GM12865 (cell line): ENCODE measurements at regions not wholly inside any gene's neighbourhood (a gene's known extent, or its start where the extent isn't known, plus 50 kb on each side); places are given as distances from the start of the nearest gene placed in this dataset.

ENCODE experiments used
- DNase-seq: peaks from one replicate; pipeline ENCODE4 v3.0.0; 2010; ENCODE audit warnings: low read depth
- H3K4me3 ChIP-seq: 2 replicates; pipeline ENCODE4 v1.5.1; 2011; ENCODE audit warnings: mild to moderate bottlenecking, low read depth, low read length, control low read depth
- CTCF ChIP-seq: IDR thresholded peaks from 2 replicates; pipeline ENCODE4 v1.5.1; 2011; ENCODE audit warnings: low read length, control low read depth, low read depth, inconsistent platforms; ENCODE audit not compliant: insufficient read depth; ENCODE audit errors: missing control alignments

DNA sequence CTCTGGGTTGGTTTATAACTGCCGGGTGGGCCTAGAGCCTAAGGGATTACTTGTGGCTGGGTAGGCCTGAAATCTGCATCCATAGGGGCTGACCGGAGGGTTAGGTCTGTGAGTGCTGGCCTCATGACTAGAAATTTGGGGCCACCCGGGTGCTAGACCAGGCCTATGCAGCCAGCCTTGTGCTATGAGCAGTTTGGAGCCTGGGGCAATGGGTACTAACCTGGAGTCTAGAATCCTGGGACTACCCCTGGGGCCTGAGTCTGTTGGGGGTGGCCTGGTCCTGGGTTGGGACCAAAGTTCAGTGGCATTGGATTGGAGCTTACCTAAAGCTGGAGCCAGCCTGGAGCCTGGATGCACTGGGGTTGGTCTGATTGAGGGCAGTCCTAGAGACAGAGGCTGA lies 995.2 kb downstream of the ANKRD7 start:
- H3K4me3 ChIP-seq, result no peak overlapping the region
- no peak for TF ChIP-seq CTCF
- no peak for DNase-seq

GRCh38 chr7:119223930-119224329 lies 999.4 kb downstream of the ANKRD7 start:
- TF ChIP-seq CTCF, result no peak
- no peak overlapping the region for H3K4me3 ChIP-seq
- no peak for DNase-seq

GRCh38 chr7:119228482-119228881 lies 1004.0 kb downstream of the ANKRD7 start:
- DNase-seq, result no peak
- TF ChIP-seq CTCF, result no peak
- H3K4me3 ChIP-seq, result no peak overlapping the region

- TF ChIP-seq CTCF, result no peak
Measured at GRCh38 chr7:119232091-119232490, 1007.6 kb downstream of the ANKRD7 start.

GRCh38 chr7:119233015-119233414 lies 1008.5 kb downstream of the ANKRD7 start:
- TF ChIP-seq CTCF, result no peak
- DNase-seq, result no peak

More at GRCh38 chr7:119232091-119232490, 1007.6 kb downstream of the ANKRD7 start:
- H3K4me3 ChIP-seq, result no peak overlapping the region
- no peak for DNase-seq

DNA sequence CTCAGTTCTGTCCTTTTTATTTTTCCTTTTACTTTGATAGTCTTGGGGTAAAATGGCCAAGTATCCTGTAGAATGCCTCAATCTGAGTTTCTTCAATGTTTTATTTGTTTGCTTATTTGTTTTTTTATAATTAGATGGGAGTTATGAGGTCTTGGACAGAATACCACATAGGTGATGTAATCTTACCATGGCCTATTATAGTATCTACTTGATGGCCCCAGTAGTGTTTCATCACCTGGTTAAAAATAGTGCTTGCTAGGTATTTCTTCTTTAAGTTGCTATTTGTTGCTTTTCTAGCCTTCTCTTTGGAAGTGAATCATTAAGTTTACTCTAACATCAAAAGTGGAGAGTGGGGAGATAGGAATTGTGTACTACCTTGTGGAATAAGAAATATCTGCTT lies 1020.0 kb upstream of the KCND2 start:
- no peak for TF ChIP-seq CTCF
- no peak overlapping the region for H3K4me3 ChIP-seq
- DNase-seq, result no peak

More at GRCh38 chr7:119233015-119233414, 1008.5 kb downstream of the ANKRD7 start:
- no peak overlapping the region for H3K4me3 ChIP-seq

DNA sequence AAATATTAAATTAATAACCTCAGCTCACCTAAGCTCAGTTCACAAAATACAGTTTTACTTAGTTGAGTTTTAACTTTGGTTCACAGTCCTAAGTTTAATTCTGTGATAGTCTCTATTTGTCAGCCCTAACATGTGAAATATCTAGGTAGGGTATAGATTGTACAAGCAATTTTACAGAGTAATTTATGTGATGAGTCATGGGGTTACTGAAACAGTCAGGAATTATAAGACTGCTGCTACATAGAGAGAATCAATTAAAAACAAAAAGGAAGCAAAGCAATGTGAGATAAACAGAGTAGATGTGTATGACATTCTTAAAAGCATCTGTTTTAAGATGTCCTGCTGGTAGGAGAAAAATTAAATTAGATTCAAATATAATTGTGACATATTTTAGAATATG lies 1018.2 kb upstream of the KCND2 start:
- H3K4me3 ChIP-seq, result no peak overlapping the region
- DNase-seq, result no peak
- TF ChIP-seq CTCF, result no peak
